Sigmoid colon (tissue), 6 donors: ENCODE measurements at regions not wholly inside any gene's neighbourhood (a gene's known extent, or its start where the extent isn't known, plus 50 kb on each side); places are given as distances from the start of the nearest gene placed in this dataset.

Experiments used
- DNase-seq: peaks from one replicate; pipeline ENCODE4 v3.0.0-alpha.2; 2019
- H3K27ac ChIP-seq, 4 donors: fragments of 200-600 bp; sonication (generic); one replicate each; pipeline ENCODE4 v1.5.1; 2016 to 2019; ENCODE audit warnings: mild to moderate bottlenecking in 1 of 4
- H3K27me3 ChIP-seq, 3 donors: fragments of 200-600 bp; sonication (generic); one replicate each; pipeline ENCODE4 v1.5.1; 2019; ENCODE audit warnings: mild to moderate bottlenecking in 1 of 3
- H3K36me3 ChIP-seq, 4 donors: fragments of 200-600 bp; sonication (generic); one replicate each; pipeline ENCODE4 v1.5.1; 2016 to 2019
- H3K4me1 ChIP-seq, 4 donors: fragments of 200-600 bp; sonication (generic); one replicate each; pipeline ENCODE4 v1.5.1; 2017 to 2019
- H3K4me3 ChIP-seq, 4 donors: fragments of 200-600 bp; sonication (generic); one replicate each; pipeline ENCODE4 v1.5.1; 2017 to 2019; ENCODE audit warnings: mild to moderate bottlenecking in 2 of 4, moderate library complexity in 1 of 4
- H3K9me3 ChIP-seq, 4 donors: fragments of 200-600 bp in 3 of 4; sonication (generic) in 3 of 4; one replicate each; pipeline versions ENCODE4 v1.5.1 to v1.6.1; 2013 to 2019
- CTCF ChIP-seq, 4 experiments: fragments of 450-650 bp in 3 of 4; fragments of 200-600 bp in 1 of 4; IDR thresholded peaks; one replicate each; pipeline ENCODE4 v1.5.1; 2016 to 2019; ENCODE audit warnings: antibody characterized with exemption in 4 of 4, mild to moderate bottlenecking in 3 of 4, moderate library complexity in 2 of 4
- EP300 ChIP-seq, 4 donors: sonication (generic); formaldehyde crosslinking; IDR thresholded peaks; one replicate each; pipeline ENCODE4 v1.6.1; 2017; ENCODE audit warnings: antibody characterized with exemption in 4 of 4
- POLR2A ChIP-seq, 2 donors: fragments of 450-650 bp; IDR thresholded peaks; one replicate each; pipeline ENCODE4 v1.6.1; 2016; ENCODE audit warnings: antibody characterized with exemption in 2 of 2, mild to moderate bottlenecking in 2 of 2, moderate library complexity in 2 of 2
- POLR2AphosphoS5 ChIP-seq, 4 donors: sonication (generic); formaldehyde crosslinking; IDR thresholded peaks; one replicate each; pipeline ENCODE4 v1.6.1; 2017; ENCODE audit warnings: antibody characterized with exemption in 4 of 4
- WGBS, 2 donors: extraction: QIAGEN DNeasy Blood & Tissue Kit; methylation state at CpG; one replicate each; pipeline ENCODE4 v1.1.7; 2013; 5-methylcytosine and 5-hydroxymethylcytosine counted together
- intact Hi-C: fragments of 100-400 bp; cut with DNase I; formaldehyde crosslinking; loops from one replicate; pipeline ENCODE4 v1.15.1; 2023
- donor health status: healthy with polysubstance abuse.
- donor health status: healthy.

- Histone ChIP-seq H3K4me1 (no peaks in the 10 kb centered on the region), H3K36me3 (no peaks in the 10 kb centered on the region), H3K9me3 (no peaks in the 10 kb centered on the region), H3K27me3 (no peaks in the 10 kb centered on the region), H3K27ac (no peak overlapping the region), H3K4me3 (no peak overlapping the region)
- WGBS, 2 donors: 89 to 93% methylated on average over 5 of the region's 5 CpGs
- intact Hi-C loops: no loop called here
- no peak for TF ChIP-seq POLR2A (IDR thresholded peaks at IDR 0.05)
- no peak for TF ChIP-seq EP300 (IDR thresholded peaks at IDR 0.05)
- no peak for TF ChIP-seq POLR2AphosphoS5 (IDR thresholded peaks at IDR 0.05)
- no peak for TF ChIP-seq CTCF (IDR thresholded peaks at IDR 0.05)
- DNase-seq: no peak
Measured at GRCh38 chr2:128403814-128404708, 85.4 kb upstream of the HS6ST1 start.

GRCh38 chr2:128404709-128405466, 86.2 kb upstream of the HS6ST1 start:
- Histone ChIP-seq H3K4me3 (no peak overlapping the region), H3K27ac (no peak overlapping the region), H3K36me3 (no peaks in the 10 kb centered on the region), H3K27me3 (no peaks in the 10 kb centered on the region), H3K9me3 (no peaks in the 10 kb centered on the region), H3K4me1 (no peaks in the 10 kb centered on the region)
- no peak for DNase-seq
- TF ChIP-seq POLR2A (IDR thresholded peaks at IDR 0.05): no peak
- no peak for TF ChIP-seq POLR2AphosphoS5 (IDR thresholded peaks at IDR 0.05)
- TF ChIP-seq EP300 (IDR thresholded peaks at IDR 0.05): no peak
- TF ChIP-seq CTCF (IDR thresholded peaks at IDR 0.05): no peak
- intact Hi-C loops: no loop called here
- WGBS, 2 donors: 88% methylated on average over 11 of the region's 11 CpGs

GRCh38 chr2:128405467-128405900, 86.8 kb upstream of the HS6ST1 start:
- 71 to 94% methylated on average over 5 of the region's 5 CpGs for WGBS, 2 donors
- Histone ChIP-seq H3K4me1 (no peaks in the 10 kb centered on the region), H3K27me3 (no peaks in the 10 kb centered on the region), H3K27ac (no peak overlapping the region), H3K4me3 (no peak overlapping the region), H3K9me3 (no peaks in the 10 kb centered on the region), H3K36me3 (no peaks in the 10 kb centered on the region)
- no peak for DNase-seq
- TF ChIP-seq EP300 (IDR thresholded peaks at IDR 0.05) (no peak), POLR2AphosphoS5 (IDR thresholded peaks at IDR 0.05) (no peak), CTCF (IDR thresholded peaks at IDR 0.05) (no peak), POLR2A (IDR thresholded peaks at IDR 0.05) (no peak)
- intact Hi-C loops: no loop called here

- Histone ChIP-seq H3K36me3 (no peaks in the 10 kb centered on the region), H3K4me1 (no peaks in the 10 kb centered on the region), H3K27ac (no peak overlapping the region), H3K9me3 (no peaks in the 10 kb centered on the region), H3K27me3 (no peaks in the 10 kb centered on the region), H3K4me3 (no peak overlapping the region)
- 74 to 85% methylated on average over 6 of the region's 6 CpGs for WGBS, 2 donors
- TF ChIP-seq CTCF (IDR thresholded peaks at IDR 0.05): no peak
- no peak for TF ChIP-seq POLR2AphosphoS5 (IDR thresholded peaks at IDR 0.05)
- no peak for TF ChIP-seq EP300 (IDR thresholded peaks at IDR 0.05)
- TF ChIP-seq POLR2A (IDR thresholded peaks at IDR 0.05): no peak
- no peak for DNase-seq
- intact Hi-C loops: no loop called here
Measured at GRCh38 chr2:128405981-128406613, 87.4 kb upstream of the HS6ST1 start.
